Left ventricle myocardium superior (tissue), 1 donor: ENCODE measurements at regions not wholly inside any gene's neighbourhood (a gene's known extent, or its start where the extent isn't known, plus 50 kb on each side); places are given as distances from the start of the nearest gene placed in this dataset.
A peak's percentile ranks its signal among the peaks of the same experiment; 100 is the strongest.

Experiments used
- ATAC-seq: fragments of 200-7000 bp; cut with Tn5 transposase; one replicate; pipeline ENCODE4 v1.9.1; 2020; ENCODE audit warnings: mild to moderate bottlenecking, moderate library complexity
- DNase-seq: peaks from one replicate; pipeline ENCODE4 v3.0.0-alpha.2; 2020
- intact Hi-C: fragments of 100-400 bp; cut with micrococcal nuclease; formaldehyde crosslinking; loops from one replicate; pipeline ENCODE4 v1.11.0; 2022
- donor health status: DM: no; HTN: yes; CAD: no; lungs with severe emphysema.

GRCh38 chr13:65914716-65915115 lies 1315.4 kb downstream of the PCDH9 start:
- ATAC-seq: no peak

GRCh38 chr13:65913173-65913572 lies 1317.0 kb downstream of the PCDH9 start:
- DNase-seq (no peak), ATAC-seq (peak; percentile 88)
- intact Hi-C loops: no loop called here

More at GRCh38 chr13:65914716-65915115, 1315.4 kb downstream of the PCDH9 start:
- intact Hi-C loops: no loop called here
- DNase-seq: no peak

GRCh38 chr13:65912516-65912915 lies 1317.6 kb downstream of the PCDH9 start:
- no peak for DNase-seq
- ATAC-seq: no peak
- intact Hi-C loops: no loop called here

GRCh38 chr13:65911546-65912193 lies 1318.5 kb downstream of the PCDH9 start:
- intact Hi-C loops: no loop called here
- DNase-seq (no peak), ATAC-seq (peak; percentile 63)

GRCh38 chr13:65909501-65909900 lies 1320.6 kb downstream of the PCDH9 start:
- intact Hi-C loops: no loop called here
- DNase-seq: no peak
- ATAC-seq: no peak

- DNase-seq (no peak), ATAC-seq (no peak)
- intact Hi-C loops: no loop called here
Measured at GRCh38 chr13:65907666-65908525, 1322.2 kb downstream of the PCDH9 start.

GRCh38 chr13:65901723-65902122 lies 1328.4 kb downstream of the PCDH9 start:
- DNase-seq (no peak), ATAC-seq (no peak)
- intact Hi-C loops: no loop called here

- DNase-seq (no peak), ATAC-seq (no peak)
- intact Hi-C loops: no loop called here
Measured at GRCh38 chr13:65894049-65894448, 1336.1 kb downstream of the PCDH9 start.

GRCh38 chr13:65892859-65893258 lies 1337.3 kb downstream of the PCDH9 start:
- ATAC-seq (no peak), DNase-seq (no peak)
- intact Hi-C loops: no loop called here

- DNase-seq (no peak), ATAC-seq (no peak)
- intact Hi-C loops: no loop called here
Measured at GRCh38 chr13:65889368-65889767, 1340.8 kb downstream of the PCDH9 start.

- DNase-seq (no peak), ATAC-seq (no peak)
- intact Hi-C loops: no loop called here
Measured at GRCh38 chr13:65882810-65883209, 1347.3 kb downstream of the PCDH9 start.

- no peak for ATAC-seq
- intact Hi-C loops: no loop called here
Measured at GRCh38 chr13:65881561-65882155, 1348.5 kb downstream of the PCDH9 start.

GRCh38 chr13:65875031-65875430 lies 1355.1 kb downstream of the PCDH9 start:
- no peak for ATAC-seq
- intact Hi-C loops: no loop called here
- no peak for DNase-seq

More at GRCh38 chr13:65881561-65882155, 1348.5 kb downstream of the PCDH9 start:
- DNase-seq: no peak

GRCh38 chr13:65872448-65872847 lies 1357.7 kb downstream of the PCDH9 start:
- ATAC-seq (no peak), DNase-seq (no peak)
- intact Hi-C loops: no loop called here

- ATAC-seq (no peak), DNase-seq (no peak)
- intact Hi-C loops: no loop called here
Measured at GRCh38 chr13:65868884-65869283, 1361.3 kb downstream of the PCDH9 start.

GRCh38 chr13:65868099-65868498 lies 1362.0 kb downstream of the PCDH9 start:
- DNase-seq (no peak), ATAC-seq (no peak)
- intact Hi-C loops: no loop called here

- intact Hi-C loops: no loop called here
- DNase-seq (no peak), ATAC-seq (no peak)
Measured at GRCh38 chr13:65866138-65866537, 1364.0 kb downstream of the PCDH9 start.

GRCh38 chr13:65865206-65865605 lies 1364.9 kb downstream of the PCDH9 start:
- intact Hi-C loops: no loop called here
- DNase-seq: no peak

GRCh38 chr13:65864039-65864438 lies 1366.1 kb downstream of the PCDH9 start:
- DNase-seq (no peak), ATAC-seq (no peak)
- intact Hi-C loops: no loop called here

More at GRCh38 chr13:65865206-65865605, 1364.9 kb downstream of the PCDH9 start:
- ATAC-seq: no peak

- intact Hi-C loops: no loop called here
- no peak for DNase-seq
- no peak for ATAC-seq
Measured at GRCh38 chr13:65860306-65860705, 1369.8 kb downstream of the PCDH9 start.
